ENCODE measurements at regions not wholly inside any gene's neighbourhood (a gene's known extent, or its start where the extent isn't known, plus 50 kb on each side); places are given as distances from the start of the nearest gene placed in this dataset.

DNA sequence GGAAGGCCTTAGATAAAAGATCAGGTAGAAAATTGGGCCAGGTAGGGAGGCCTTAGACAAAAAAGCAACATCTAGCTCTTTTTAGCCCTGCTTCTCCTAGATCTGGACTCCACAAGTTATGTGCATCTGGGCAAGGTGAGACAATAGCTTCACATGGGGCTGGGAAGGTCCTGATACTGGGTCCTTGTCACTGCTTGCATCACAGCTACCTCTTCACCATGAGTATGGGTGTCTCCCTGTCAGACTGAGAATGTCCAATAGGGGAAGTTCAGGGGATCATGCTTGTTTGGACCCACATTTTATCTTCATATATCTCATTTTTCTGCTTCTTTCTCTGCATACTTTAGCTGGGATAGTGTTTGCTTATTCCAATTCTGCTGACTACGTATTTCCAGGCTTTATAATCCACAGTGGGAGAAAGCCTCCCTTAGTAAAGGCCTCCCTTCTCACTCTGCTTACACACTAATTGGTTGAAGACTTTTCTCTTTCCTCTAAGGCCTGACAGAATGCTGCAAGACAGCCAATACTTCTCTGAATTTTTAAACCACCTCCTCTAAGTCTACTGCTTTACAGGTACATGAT is 189.6 kb downstream of the CYRIA start:
- no peak for DNase-seq (ENCODE audit: low read depth)
- TF ChIP-seq, protein P1, sequence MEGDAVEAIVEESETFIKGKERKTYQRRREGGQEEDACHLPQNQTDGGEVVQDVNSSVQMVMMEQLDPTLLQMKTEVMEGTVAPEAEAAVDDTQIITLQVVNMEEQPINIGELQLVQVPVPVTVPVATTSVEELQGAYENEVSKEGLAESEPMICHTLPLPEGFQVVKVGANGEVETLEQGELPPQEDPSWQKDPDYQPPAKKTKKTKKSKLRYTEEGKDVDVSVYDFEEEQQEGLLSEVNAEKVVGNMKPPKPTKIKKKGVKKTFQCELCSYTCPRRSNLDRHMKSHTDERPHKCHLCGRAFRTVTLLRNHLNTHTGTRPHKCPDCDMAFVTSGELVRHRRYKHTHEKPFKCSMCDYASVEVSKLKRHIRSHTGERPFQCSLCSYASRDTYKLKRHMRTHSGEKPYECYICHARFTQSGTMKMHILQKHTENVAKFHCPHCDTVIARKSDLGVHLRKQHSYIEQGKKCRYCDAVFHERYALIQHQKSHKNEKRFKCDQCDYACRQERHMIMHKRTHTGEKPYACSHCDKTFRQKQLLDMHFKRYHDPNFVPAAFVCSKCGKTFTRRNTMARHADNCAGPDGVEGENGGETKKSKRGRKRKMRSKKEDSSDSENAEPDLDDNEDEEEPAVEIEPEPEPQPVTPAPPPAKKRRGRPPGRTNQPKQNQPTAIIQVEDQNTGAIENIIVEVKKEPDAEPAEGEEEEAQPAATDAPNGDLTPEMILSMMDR (IDR thresholded peaks at IDR 0.05; ENCODE audit: insufficient read depth, low read length) = no peak
- H3K4me3 ChIP-seq (ENCODE audit: low read depth, low read length) = no peak overlapping the region

DNA sequence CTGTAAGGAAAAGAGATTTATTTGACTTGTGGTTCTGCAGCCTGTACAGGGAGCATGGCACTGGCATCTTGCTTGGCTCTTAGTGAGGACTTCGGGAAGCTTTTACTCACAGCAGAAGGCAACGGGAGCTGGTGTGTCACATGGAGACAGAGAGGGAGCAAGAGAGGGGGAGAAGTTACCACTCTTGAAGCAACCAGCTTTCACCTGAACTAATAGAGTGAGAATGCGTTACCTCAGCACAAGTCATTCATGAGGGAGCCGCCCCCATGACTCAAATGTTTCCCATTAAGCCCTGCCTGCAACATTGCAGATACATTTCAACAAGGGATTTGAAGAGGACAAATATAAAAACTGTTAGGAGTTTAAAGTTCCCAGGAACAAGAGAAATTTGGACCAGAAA is 190.0 kb downstream of the CYRIA start:
- TF ChIP-seq, protein P1 (IDR thresholded peaks at IDR 0.05; ENCODE audit: insufficient read depth, low read length) = no peak
- no peak for DNase-seq (ENCODE audit: low read depth)
- no peak overlapping the region for H3K4me3 ChIP-seq (ENCODE audit: low read depth, low read length)

DNA sequence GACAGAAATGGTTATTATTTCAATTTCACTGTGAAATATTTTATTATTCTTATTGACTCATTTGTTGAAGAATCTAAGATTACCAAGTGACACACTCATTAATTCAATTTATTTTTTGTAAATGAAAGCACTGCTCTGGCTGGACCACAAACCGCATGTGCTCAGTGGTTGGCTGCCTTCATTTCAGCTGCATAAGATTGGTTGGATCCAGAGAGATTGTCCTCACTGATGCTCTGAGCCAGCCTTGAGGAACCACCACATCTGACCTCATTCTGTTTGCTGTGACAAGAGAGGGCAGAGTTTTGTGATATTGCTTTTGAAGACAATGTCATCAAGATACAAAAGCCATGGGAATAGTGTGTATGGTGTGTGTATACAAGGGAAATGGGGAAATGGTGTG is 192.1 kb downstream of the CYRIA start:
- DNase-seq (ENCODE audit: low read depth) = no peak
- no peak overlapping the region for H3K4me3 ChIP-seq (ENCODE audit: low read depth, low read length)
- TF ChIP-seq, protein P1 (IDR thresholded peaks at IDR 0.05; ENCODE audit: insufficient read depth, low read length) = no peak

DNA sequence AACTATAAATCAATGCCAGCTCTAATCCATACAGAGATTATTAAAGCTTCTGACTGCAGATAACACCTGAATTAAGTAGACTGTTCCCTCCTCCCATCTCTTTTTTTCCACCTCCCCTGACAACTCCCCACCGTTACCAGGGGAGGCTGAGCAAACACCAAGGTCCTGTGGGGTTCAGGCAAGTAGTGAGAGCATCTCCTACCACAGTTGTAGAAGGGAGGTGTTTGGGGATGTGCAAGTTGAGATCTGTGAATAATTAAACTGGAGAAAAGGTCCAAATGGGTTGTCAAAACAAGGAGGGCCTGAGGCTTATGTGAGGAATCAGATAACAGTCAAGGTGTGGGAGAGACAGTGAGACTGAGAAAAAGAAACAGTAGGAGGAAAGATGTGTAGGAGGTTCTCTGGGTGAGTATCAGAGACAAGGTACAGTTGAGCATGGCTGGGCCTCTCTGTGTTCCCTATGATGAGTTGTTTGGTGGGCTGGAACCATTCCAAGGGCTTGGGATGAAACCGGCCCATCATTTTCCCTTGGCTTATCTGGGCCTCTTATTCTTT is 194.6 kb downstream of the CYRIA start:
- no peak for DNase-seq (ENCODE audit: low read depth)
- TF ChIP-seq, protein P1 (IDR thresholded peaks at IDR 0.05; ENCODE audit: insufficient read depth, low read length) = no peak
- no peak overlapping the region for H3K4me3 ChIP-seq (ENCODE audit: low read depth, low read length)

- TF ChIP-seq, protein P1 (IDR thresholded peaks at IDR 0.05; ENCODE audit: insufficient read depth, low read length) = no peak
- H3K4me3 ChIP-seq (ENCODE audit: low read depth, low read length) = no peak overlapping the region
- no peak for DNase-seq (ENCODE audit: low read depth)
These were observed 198.8 kb downstream of the CYRIA start for GRCh38 chr2:16466821-16467151.

- no peak overlapping the region for H3K4me3 ChIP-seq (ENCODE audit: low read depth, low read length)
- no peak for DNase-seq (ENCODE audit: low read depth)
- TF ChIP-seq, protein P1 (IDR thresholded peaks at IDR 0.05; ENCODE audit: insufficient read depth, low read length) = no peak
These were observed 199.4 kb downstream of the CYRIA start for GRCh38 chr2:16466133-16466820.

Data from fibroblast of the aortic adventitia (primary cell).